GM23248 (cell line): ENCODE measurements at regions not wholly inside any gene's neighbourhood (a gene's known extent, or its start where the extent isn't known, plus 50 kb on each side); places are given as distances from the start of the nearest gene placed in this dataset.
"Not testable (repeated sequence)": the region's sequence is repeated elsewhere in the genome, so short reads cannot be mapped to it uniquely, and the experiment has no call there.

Experiments
- DNase-seq: peaks from one replicate; pipeline ENCODE4 v3.0.0-alpha.2; 2015
- H2AFZ ChIP-seq: fragments of 200-600 bp; sonication (generic); 2 replicates; pipeline ENCODE4 v1.6.1; 2016; ENCODE audit warnings: antibody characterized with exemption
- H3F3A ChIP-seq: fragments of 200-600 bp; sonication (generic); 2 replicates; pipeline ENCODE4 v1.6.1; 2016; ENCODE audit warnings: mild to moderate bottlenecking, antibody characterized with exemption, mixed run types; ENCODE audit not compliant: insufficient read depth
- H3K27ac ChIP-seq: fragments of 200-600 bp; sonication (generic); 2 replicates; pipeline ENCODE4 v1.5.1; 2016; ENCODE audit warnings: mild to moderate bottlenecking
- H3K27me3 ChIP-seq: fragments of 200-600 bp; sonication (generic); replicated peaks from 2 replicates; pipeline ENCODE4 v1.6.1; 2016; ENCODE audit warnings: mild to moderate bottlenecking; ENCODE audit not compliant: insufficient read depth
- H3K36me3 ChIP-seq: fragments of 200-600 bp; sonication (generic); 2 replicates; pipeline ENCODE4 v1.6.1; 2016; ENCODE audit warnings: low read depth, mild to moderate bottlenecking
- H3K4me1 ChIP-seq: fragments of 200-600 bp; sonication (generic); 2 replicates; pipeline ENCODE4 v1.6.1; 2016; ENCODE audit warnings: mild to moderate bottlenecking; ENCODE audit not compliant: insufficient read depth
- H3K4me2 ChIP-seq: fragments of 200-600 bp; sonication (generic); one replicate; pipeline ENCODE4 v1.6.1; 2016; ENCODE audit warnings: mild to moderate bottlenecking; ENCODE audit not compliant: unreplicated experiment
- H3K4me3 ChIP-seq: fragments of 200-600 bp; sonication (generic); 2 replicates; pipeline ENCODE4 v1.5.1; 2016; ENCODE audit warnings: mild to moderate bottlenecking
- H3K79me2 ChIP-seq: fragments of 200-600 bp; sonication (generic); 2 replicates; pipeline ENCODE4 v1.6.1; 2016; ENCODE audit warnings: mild to moderate bottlenecking; ENCODE audit not compliant: insufficient read depth
- H3K9ac ChIP-seq: fragments of 200-600 bp; sonication (generic); 2 replicates; pipeline ENCODE4 v1.6.1; 2016; ENCODE audit warnings: mild to moderate bottlenecking
- H3K9me2 ChIP-seq: fragments of 200-600 bp; sonication (generic); 2 replicates; pipeline ENCODE4 v1.6.1; 2016; ENCODE audit warnings: mixed run types, mild to moderate bottlenecking, moderate library complexity; ENCODE audit not compliant: insufficient read depth
- H3K9me3 ChIP-seq: fragments of 200-600 bp; sonication (generic); one replicate; pipeline ENCODE4 v1.6.1; 2017; ENCODE audit warnings: low read depth
- H4K20me1 ChIP-seq: fragments of 200-600 bp; sonication (generic); 2 replicates; pipeline ENCODE4 v1.6.0; 2016; ENCODE audit not compliant: insufficient read depth
- EZH2 ChIP-seq: fragments of 200-600 bp; sonication (generic); IDR thresholded peaks from 2 replicates; pipeline ENCODE4 v1.6.1; 2018; ENCODE audit warnings: antibody characterized with exemption, mild to moderate bottlenecking; ENCODE audit not compliant: insufficient read depth, poor library complexity, severe bottlenecking
- EZH2phosphoT487 ChIP-seq: fragments of 200-600 bp; sonication (generic); IDR thresholded peaks from 2 replicates; pipeline ENCODE4 v1.6.1; 2018; ENCODE audit warnings: antibody characterized with exemption, moderate library complexity, mild to moderate bottlenecking, low read depth; ENCODE audit not compliant: insufficient read depth
- WGBS, 2 experiments: methylation state at CpG; one replicate each; pipeline ENCODE4 v1.1.6; 2015 to 2017; ENCODE audit warnings: low lambda C conversion rate in 2 of 2, low coverage in 1 of 2; ENCODE audit errors: missing lambda C conversion rate in 2 of 2; 5-methylcytosine and 5-hydroxymethylcytosine counted together
- in situ Hi-C: fragments of 300-500 bp; cut with MboI; formaldehyde crosslinking; loops from 2 replicates; pipeline ENCODE4 v1.15.0; 2020

- 17 to 18% methylated on average over 4 of the region's 4 CpGs for WGBS, 2 experiments
- Histone ChIP-seq H3K27ac (no peak overlapping the region), H3K9me3 (no peaks in the 10 kb centered on the region), H3K9me2 (no peaks in the 10 kb centered on the region), H3F3A (no peaks in the 10 kb centered on the region), H3K4me2 (no peak overlapping the region), H3K36me3 (no peaks in the 10 kb centered on the region), H2AFZ (no peak overlapping the region), H3K4me3 (no peak overlapping the region), H3K27me3 (peaks cover 35% of the 10 kb centered on the region), H3K79me2 (no peaks in the 10 kb centered on the region), H3K9ac (no peak overlapping the region), H3K4me1 (no peaks in the 10 kb centered on the region), H4K20me1 (no peaks in the 10 kb centered on the region)
- DNase-seq: no peak
- in situ Hi-C loops: no loop called here
- no peak for TF ChIP-seq EZH2
- TF ChIP-seq EZH2phosphoT487: no peak
These were observed 59.8 kb upstream of the PLEKHG4B start for GRCh38 chr5:32165-32564.

GRCh38 chr5:35521-35920 lies 56.4 kb upstream of the PLEKHG4B start:
- in situ Hi-C loops, DNase-seq: not testable (repeated sequence)

GRCh38 chr5:37207-37606 lies 54.8 kb upstream of the PLEKHG4B start:
- WGBS, 2 experiments: 37% methylated on average over 11 of the region's 11 CpGs
- H3K4me3 ChIP-seq, DNase-seq, H3K4me1 ChIP-seq, in situ Hi-C loops, H3K9me3 ChIP-seq, H3K27ac ChIP-seq, H3K79me2 ChIP-seq, H3K4me2 ChIP-seq, H3K9ac ChIP-seq, H2AFZ ChIP-seq, H3F3A ChIP-seq, H4K20me1 ChIP-seq, H3K36me3 ChIP-seq, H3K9me2 ChIP-seq: not testable (repeated sequence)
- H3K27me3 ChIP-seq: peaks cover 49% of the 10 kb centered on the region

More at GRCh38 chr5:35521-35920, 56.4 kb upstream of the PLEKHG4B start:
- not testable (repeated sequence) for H3K36me3 ChIP-seq, H3K4me1 ChIP-seq, H4K20me1 ChIP-seq, H3K4me2 ChIP-seq, H2AFZ ChIP-seq, H3K79me2 ChIP-seq, H3F3A ChIP-seq, H3K4me3 ChIP-seq, H3K9me2 ChIP-seq, H3K9me3 ChIP-seq, H3K9ac ChIP-seq, H3K27ac ChIP-seq
- peaks cover 51% of the 10 kb centered on the region for H3K27me3 ChIP-seq

GRCh38 chr5:39979-40583 lies 51.9 kb upstream of the PLEKHG4B start:
- TF ChIP-seq EZH2phosphoT487: no peak
- TF ChIP-seq EZH2: no peak
- WGBS, 2 experiments: 51 to 52% methylated on average over 13 of the region's 13 CpGs
- Histone ChIP-seq H3K27me3 (peaks cover 47% of the 10 kb centered on the region), H3K4me2 (no peak overlapping the region), H3K9ac (no peak overlapping the region), H3K36me3 (no peaks in the 10 kb centered on the region), H3K27ac (no peak overlapping the region), H3F3A (no peaks in the 10 kb centered on the region), H2AFZ (no peak overlapping the region), H3K4me1 (no peaks in the 10 kb centered on the region), H3K9me3 (no peaks in the 10 kb centered on the region), H3K79me2 (no peaks in the 10 kb centered on the region), H4K20me1 (no peaks in the 10 kb centered on the region), H3K9me2 (no peaks in the 10 kb centered on the region), H3K4me3 (no peak overlapping the region)
- DNase-seq: no peak
- in situ Hi-C loops: no loop called here
